HG02943 (cell line): ENCODE measurements at regions not wholly inside any gene's neighbourhood (a gene's known extent, or its start where the extent isn't known, plus 50 kb on each side); places are given as distances from the start of the nearest gene placed in this dataset.

Experiments
- ATAC-seq: cut with Tn5 transposase; IDR thresholded peaks from one replicate; pipeline ENCODE4 v1.9.1; 2021; ENCODE audit warnings: mild to moderate bottlenecking, low read depth, moderate library complexity; ENCODE audit not compliant: unreplicated experiment

DNA sequence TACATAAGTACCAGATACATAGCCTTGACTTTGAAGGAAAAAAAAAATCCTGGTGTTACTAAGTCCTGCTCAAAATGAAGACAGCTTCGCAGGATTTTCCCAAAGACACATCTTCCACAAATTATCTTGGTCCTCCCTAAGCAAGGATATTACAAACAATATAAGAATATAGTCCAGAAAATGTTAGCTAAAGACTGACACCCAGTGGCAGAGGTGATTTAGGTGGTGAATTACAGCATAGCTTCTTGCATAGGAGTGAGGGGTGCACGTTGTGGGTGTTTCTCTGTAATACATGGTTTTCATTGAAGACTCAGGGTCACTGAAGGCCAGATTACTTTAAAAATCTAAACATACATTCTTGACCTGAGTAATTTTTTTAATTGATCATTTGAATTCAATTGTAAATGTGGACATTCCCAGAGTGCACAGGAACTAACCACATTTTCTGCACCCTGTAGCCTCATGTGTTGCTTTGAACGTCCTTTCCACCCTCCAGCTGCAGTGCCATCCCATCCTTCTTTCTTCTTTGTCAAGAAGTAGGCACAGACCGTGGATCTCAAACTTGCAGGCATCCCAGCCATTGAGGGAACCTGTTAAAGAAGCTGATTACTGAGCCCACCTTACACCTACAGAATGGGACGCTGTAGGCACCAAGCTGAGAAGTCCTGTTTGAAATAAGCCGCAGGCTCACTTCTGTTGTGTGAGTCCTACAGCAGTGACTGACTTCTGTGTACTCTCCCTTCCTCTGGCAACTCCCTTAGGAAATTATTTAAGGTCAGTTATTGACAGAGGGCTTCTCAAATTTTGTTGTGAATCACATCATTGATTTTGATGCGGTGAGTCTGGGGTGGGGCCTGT lies 102.6 kb downstream of the PERP start:
- ATAC-seq: no peak

DNA sequence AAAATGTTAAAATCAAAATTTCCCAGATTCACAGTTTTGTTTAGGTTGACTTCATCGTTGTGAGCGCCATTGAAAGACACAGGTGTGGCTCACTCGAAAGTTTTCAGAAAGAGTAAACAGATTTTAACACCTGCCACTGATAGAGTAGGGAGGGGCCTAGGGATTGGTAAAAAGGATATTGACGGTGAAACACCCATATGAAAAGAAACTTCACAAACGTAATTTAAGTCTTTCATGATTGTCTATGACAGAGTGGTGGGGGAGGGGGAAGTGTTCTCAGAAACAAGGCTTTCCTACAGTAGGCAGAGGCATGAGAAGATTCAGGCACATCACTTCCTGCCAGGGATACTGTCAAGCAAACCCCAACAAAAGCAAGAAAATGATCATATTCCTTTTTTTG lies 101.4 kb downstream of the PERP start:
- no peak for ATAC-seq

DNA sequence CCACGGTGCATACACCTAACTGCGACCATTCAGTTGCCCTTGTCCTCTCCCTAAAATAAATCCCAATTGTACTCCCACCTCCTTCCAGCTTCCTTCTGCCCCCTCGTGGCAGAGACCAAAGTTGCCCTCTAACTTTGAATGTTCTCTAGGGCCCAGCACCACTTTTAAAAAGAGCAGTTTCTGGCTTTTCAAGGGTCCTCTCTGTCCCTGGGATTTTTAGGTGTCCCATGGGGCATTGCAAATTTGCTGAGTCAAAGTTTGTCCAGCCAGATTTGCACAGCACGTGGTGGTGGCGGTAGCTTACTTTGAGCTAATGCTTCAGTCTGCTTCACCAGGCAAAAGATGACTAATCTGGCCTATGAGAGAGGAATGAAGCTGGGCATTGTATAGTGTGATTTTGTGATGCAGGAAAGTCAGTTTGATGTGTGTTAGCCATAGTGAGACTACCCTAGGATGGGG lies 100.2 kb downstream of the PERP start:
- no peak for ATAC-seq

DNA sequence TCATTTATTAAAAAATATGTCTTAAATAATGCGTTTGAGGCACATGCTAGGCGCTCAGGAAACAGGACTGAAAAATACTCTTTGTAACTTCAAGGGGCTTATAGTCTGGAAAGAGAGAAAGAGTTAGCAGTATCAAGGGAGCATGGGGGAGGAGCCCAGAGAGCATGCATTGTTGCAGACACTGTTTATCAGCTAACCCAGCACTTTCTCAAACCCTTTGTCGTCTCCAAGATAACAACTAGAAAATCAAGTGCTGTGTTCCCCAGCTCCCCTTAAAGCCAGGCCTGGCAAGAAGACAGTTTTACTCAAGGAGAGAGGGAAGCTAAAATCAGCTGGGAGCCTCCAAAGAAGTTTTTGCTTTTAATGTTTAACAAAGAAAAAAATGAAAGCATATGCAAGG lies 98.4 kb downstream of the PERP start:
- no peak for ATAC-seq

DNA sequence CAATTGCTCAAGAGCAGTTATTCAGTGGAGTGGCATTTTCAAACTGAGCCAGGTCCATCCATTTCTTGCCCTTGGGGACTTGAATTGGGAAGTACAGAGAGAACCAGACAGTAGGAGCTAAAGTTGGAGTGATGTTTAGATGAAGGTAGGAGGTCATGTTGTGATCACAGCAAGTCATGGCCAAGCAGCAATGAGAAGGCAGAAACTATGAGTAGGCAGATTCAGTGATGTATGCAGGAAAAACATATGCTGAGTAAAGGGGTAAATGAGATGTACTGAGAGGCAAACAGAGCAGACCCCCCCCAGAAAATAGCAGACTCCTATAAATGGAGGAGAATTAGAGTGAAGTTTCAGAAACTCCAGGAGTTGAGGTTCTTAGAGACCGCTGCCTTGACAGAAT lies 95.8 kb downstream of the PERP start:
- ATAC-seq: no peak

DNA sequence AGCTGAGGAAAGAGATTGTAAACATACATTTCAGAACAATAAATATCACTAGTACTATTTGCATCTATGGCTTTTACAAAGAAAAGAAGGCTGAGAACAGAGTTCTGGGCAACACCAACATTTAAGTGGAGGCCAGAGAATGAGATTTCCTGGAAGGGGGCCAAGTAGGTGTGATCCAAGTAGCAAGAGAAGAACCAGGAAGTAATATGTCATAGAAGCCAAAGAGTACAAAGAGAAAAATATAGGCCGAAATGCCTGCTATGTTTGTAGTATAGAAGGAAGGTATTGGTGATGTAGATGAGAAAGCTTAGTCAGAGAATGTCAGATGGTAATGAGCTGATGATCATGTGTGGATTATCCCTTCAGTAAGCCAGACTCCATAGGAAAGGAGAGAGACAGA lies 94.5 kb downstream of the PERP start:
- ATAC-seq: no peak

DNA sequence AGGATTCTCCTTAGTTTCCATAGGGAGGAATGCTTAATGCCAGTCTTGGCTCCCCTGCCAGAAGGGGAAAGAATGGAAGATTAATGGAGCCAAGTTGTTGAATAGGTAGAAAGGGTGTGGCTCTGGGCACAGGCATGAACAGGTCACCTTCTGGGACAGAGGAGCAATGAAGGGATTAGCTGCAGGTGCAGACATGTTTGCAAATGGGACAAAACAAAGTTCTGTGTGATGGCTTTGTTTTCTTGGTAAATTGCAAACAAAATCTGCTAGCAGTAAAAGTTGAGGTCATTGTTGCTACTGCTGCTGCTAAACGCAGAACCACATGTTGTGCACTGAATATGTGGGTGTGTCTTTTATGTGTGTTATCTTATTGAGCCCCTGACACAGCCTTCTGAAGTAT lies 93.3 kb downstream of the PERP start:
- no peak for ATAC-seq

DNA sequence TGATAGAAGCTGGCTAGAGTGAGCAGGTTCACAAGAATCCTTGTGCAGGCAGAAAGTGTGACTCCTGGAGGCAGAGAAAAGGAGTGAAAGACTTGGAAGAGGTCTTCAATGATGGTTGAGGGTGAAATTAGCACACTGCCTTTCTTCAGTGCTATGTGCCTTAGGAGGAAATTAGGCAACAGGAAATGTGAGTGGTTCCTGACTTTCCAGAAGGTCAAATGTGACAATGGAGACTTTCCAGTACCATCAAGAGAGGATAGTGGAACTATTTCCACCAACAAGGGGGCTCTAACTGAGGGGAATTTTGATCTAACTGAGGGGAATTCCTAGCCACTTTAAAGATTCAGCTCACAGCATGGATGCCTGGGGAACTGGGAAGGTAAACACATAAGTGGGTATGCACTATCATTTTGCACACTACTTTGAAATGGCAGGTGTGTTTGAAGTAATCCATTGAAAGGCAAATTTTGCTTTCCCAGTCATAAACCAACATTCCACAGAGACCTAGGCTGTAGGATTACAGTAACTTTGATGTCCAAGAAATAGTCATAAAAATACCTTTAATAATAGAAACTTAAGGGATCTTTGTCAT lies 90.0 kb downstream of the PERP start:
- no peak for ATAC-seq

DNA sequence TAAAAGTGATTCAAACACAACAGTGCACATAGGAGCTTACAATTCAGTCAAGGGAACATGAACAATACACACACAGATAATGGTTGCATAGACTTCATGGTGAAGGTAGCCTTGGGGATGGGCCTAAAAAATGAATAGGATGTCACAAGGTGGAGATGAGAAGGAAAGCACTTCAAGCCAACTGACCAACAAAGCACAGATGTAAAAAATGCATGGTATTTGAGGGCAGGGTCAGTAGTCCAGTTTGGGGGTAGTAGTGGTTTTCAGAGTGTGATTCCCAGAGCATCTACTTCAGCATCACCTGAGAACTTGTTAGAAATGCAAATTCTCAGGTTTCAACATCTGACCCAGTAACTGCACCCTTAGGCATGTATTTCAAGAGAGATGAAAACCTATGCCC lies 88.9 kb downstream of the PERP start:
- ATAC-seq: no peak

DNA sequence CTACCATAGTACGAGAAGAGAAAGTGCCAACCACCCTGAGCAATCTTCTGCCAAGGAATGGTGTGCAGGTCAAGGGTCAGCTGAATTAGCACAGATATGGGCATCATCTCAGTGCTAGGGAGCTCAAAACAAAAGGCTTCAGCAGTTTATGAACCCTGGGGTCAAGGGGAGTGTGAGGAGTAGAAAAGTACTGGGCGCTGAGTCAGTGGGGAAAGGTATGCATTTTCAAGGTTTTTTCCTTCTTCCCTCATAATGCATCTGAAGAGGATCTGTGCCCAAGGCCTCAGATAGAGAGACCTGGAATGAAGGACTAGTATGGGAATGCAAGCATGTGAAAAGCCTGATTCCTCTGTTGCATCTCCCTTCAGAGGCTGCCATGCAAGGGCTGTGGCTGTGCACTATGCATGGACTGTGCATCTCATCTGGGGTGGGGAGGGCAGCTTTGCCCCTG lies 81.7 kb downstream of the PERP start:
- ATAC-seq: no peak

DNA sequence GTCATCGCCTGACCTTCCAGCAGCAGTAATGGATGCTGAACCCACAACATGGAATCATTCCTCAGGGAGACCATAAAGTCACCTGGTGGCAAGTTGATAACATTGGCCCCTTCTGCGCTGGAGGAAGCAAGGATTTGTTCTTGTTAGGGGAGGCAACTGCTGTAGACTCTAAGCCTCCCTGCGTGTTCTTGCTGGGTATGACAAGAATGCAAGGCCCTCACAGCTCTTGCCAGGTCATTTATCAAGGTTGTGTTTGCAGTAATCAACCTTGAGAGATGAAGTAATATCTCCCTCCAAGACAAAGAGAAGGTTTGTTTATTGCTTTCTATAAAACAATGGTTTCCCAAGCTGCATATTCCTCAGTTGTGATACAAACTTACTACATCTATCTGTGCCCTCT lies 80.9 kb downstream of the PERP start:
- no peak for ATAC-seq

DNA sequence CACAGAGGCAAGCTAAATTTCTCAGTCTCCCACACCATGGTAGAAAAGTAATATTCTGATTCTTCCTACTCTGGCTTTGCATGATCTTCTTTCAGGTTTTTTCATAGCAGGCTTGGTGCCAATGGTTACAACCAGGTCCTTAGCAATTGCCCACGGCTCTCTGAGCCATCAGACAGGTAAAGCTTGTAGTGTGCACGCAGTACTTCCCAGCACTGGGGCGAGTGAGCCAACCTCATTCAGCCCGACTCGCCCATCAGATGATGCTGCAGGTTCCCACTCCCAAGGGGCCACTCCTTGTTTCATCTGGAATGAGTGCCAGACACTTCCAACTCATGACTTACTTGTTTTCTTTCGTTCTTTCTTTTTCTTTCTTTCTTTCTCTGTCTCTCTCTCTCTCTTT lies 78.3 kb downstream of the PERP start:
- no peak for ATAC-seq

DNA sequence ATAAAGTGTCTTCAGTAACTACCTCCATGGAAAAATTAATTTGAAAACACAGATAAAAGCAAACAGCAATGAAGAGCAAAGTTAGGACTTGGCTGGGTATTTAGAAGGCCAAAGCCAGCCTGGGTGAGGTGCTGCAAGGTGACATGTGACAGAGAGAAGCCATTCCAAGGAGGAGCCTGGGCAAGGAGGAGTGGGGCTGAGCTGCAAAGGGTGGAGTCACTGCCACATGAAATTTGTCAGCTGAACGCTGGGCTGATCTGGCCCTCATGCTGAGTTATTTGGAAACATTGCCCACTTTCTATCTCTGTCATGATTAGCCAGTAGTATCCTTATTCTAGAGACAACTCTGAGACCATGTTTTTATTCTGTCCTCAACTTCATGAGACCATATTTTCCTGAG lies 76.3 kb downstream of the PERP start:
- no peak for ATAC-seq

DNA sequence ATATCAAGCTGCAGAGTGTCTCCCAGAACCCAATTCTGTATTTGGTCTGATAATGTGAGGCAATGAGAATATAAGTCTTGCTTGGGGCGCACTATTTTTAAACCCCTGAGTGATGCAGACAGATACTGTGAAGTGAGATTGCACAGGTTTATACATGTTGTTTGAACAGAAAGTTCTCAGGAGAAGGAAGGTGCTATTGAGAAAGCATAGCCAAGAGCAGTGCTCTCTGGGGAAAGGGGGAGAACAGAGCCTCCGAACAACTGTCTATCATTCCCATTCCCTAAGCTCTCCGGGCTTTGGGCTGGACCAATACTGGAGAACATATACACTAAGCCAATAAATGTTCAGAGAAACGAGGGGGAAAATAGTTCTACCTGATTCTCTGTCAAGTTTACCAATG lies 75.8 kb downstream of the PERP start:
- no peak for ATAC-seq

DNA sequence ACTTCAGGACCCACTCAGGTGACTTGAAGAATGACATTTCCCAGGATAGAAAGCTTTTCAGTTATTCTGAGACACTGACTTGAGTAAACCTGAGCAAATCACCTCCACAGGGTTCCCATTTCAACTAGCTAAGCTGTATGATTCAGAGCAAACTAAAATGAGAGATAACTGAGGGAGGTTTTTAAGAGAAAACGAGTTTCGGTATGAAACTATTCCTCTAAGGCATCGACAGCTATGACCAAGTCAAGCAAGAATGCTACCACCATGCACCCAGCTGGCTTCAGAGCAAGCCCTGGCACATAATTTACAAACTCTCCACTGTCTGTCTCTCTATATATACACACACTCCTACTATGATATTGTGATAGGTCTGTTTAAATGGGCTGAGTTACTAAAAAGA lies 75.4 kb downstream of the PERP start:
- no peak for ATAC-seq

DNA sequence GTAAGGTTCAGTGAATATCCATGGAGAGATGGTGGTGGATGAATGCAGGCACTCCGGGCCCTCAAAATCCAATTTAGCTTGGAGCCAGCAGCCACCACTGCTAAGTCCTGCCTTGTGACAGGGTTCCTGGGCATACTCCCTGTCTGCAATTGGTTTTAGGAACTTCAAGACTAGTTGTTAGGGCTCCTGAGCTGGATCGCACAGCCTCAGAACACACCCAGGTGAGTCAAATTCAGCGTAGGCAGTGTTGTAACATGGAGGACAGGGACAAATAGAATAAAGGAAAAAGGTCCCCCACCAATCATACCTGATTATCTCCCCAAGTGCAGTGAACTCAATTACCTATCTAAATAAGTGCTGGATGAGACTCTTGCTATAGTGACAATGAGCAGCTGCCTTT lies 74.6 kb downstream of the PERP start:
- ATAC-seq: no peak

DNA sequence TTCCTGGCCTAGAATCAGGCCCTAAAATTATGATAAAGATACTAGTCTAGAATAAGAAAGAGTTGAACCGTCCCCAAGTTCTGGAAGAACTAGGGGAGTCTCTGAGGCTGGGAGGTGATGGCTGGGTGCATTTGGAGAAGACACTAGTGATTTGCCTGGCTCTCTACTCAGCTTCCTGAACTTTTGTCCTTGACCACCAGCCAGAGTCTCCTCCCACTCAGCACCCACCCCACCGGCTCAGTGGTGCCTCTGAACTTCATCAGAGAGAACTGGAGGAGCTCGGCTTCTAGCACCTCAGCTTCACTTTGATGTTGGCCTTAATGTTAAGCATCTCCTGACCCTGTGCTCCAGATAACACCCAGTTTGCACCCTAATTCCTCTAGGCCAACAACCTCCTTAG lies 73.0 kb downstream of the PERP start:
- ATAC-seq: no peak

DNA sequence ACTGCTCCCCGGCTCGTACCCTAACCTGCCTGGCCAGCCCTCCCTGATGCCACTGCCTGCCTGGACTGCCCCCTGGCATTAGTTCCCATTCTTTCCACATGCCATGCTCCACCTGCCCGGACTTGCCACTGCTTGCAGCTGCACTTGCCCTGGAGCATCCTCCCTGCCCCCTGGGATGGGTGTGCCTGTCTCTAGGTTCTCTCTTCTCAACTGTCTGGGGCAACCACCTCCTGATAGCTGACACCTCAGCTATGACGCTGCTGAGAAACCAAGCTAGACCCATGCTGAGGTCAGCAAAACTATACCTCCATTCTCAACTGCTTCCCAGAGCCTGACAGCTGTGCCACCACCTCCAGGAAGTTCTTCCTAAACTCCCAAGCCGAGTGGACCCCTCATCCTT lies 72.1 kb downstream of the PERP start:
- no peak for ATAC-seq

DNA sequence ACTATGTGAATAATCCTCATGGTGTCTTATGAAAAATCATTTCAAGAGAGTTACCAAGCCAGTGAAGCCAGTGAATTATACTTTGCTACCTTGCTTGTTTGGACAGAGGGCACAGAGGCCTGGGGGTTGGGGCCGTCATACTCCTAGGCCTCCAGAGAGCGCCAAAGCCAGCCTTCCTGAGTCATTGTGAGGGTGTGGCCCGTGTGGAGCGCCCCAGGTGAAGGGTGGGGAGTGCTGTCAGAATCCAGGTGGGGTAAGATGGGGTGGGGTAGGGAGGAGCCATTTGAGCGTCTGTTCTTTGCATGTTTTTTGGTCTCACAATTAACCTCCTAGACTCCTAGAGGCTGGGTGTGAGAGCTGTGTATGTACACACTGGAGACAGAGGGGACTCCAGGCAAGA lies 71.1 kb downstream of the PERP start:
- no peak for ATAC-seq

DNA sequence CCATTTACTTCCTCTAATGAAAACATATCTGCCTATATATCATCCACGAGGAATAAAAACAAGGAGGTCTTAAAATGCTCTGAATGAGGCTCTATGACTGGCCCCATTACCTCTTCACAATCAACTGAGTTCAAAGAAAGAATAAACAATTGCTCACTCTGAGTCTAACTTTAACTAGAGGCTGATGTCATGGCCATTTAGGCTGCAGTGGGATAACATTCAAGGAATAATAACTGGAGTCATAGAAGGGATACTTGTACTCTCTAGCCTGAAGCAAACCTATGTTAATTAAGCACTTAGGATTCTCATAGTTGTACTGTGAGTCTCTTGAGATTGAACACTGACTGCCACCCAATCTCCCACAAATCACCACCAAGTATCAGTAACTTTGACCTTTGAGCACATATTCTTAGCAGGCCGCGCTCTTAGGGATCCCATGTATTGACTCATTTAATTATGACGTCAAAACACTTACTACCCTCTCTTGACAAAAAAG lies 70.2 kb downstream of the PERP start:
- ATAC-seq: no peak

DNA sequence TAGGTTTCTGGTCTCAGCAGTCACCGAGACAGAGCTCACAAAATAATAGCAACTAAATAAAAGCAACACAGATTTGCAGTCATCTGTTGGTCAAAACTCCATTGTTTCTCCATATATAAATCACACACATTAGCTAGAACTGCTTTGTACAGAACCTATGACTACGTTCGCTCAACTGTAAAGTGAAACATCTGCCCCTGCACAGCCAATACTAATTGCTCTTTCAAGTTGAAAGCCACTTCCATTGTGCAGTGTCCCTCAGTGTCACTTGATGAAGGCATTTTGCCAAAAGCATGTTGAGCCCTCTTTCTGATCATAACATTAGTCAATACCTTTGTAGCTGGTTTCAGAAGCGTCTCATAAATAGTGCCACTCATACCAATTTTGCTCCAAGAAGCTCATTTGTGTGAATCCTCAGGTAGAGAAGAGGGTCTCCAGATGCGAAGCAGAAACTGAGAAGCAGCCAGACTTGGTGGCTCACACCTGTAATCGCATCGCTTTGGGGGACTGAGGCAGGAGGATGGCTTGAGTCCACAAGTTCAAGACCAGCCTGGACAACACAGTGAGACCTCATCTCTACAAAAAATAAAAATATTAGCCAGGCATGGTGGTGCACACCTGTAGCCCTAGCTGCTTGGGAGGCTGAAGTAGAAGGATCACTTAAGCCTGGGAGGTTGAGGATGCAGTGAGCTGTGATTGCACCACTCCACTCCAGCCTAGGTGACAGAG lies 68.9 kb downstream of the PERP start:
- ATAC-seq: no peak
